Psoas muscle (tissue), 7 donors: ENCODE measurements at regions not wholly inside any gene's neighbourhood (a gene's known extent, or its start where the extent isn't known, plus 50 kb on each side); places are given as distances from the start of the nearest gene placed in this dataset.

Source experiments
- ATAC-seq, 4 donors: fragments of 200-7000 bp; cut with Tn5 transposase; one replicate each; pipeline ENCODE4 v1.9.1; 2020; ENCODE audit warnings: moderate library complexity in 3 of 4, mild to moderate bottlenecking in 2 of 4
- DNase-seq, 2 donors: peaks; one replicate each; pipeline ENCODE4 v3.0.0-alpha.2; 2020
- H3K27ac ChIP-seq: fragments of 200-600 bp; one replicate; pipeline ENCODE4 v1.8.0; 2022
- H3K27me3 ChIP-seq, 3 donors: fragments of 200-600 bp in 1 of 3; one replicate each; pipeline versions ENCODE4 v1.6.1 to v1.8.0; 2013 to 2022; ENCODE audit warnings: low read length in 2 of 3, mild to moderate bottlenecking in 2 of 3, moderate library complexity in 1 of 3; ENCODE audit not compliant: insufficient read depth in 3 of 3
- H3K36me3 ChIP-seq, 2 donors: fragments of 200-600 bp in 1 of 2; one replicate each; pipeline versions ENCODE4 v1.6.1 to v1.8.0; 2013 to 2022; ENCODE audit warnings: low read depth in 1 of 2, mild to moderate bottlenecking in 1 of 2, moderate library complexity in 1 of 2; ENCODE audit not compliant: insufficient read depth in 1 of 2
- H3K4me1 ChIP-seq: fragments of 200-600 bp; one replicate; pipeline ENCODE4 v1.8.0; 2022
- H3K4me3 ChIP-seq: fragments of 200-600 bp; one replicate; pipeline ENCODE4 v1.8.0; 2022; ENCODE audit warnings: mild to moderate bottlenecking
- H3K9me3 ChIP-seq: fragments of 200-600 bp; one replicate; pipeline ENCODE4 v1.8.0; 2022
- CTCF ChIP-seq: fragments of 200-600 bp; IDR thresholded peaks from one replicate; pipeline ENCODE4 v1.8.0; 2022; ENCODE audit warnings: antibody characterized with exemption
- WGBS, 3 donors: extraction: QIAGEN DNeasy Blood & Tissue Kit; methylation state at CpG; one replicate each; pipeline versions ENCODE4 v1.1.6 to v1.1.7; 2013; 5-methylcytosine and 5-hydroxymethylcytosine counted together
- intact Hi-C, 2 donors: fragments of 100-400 bp; cut with DNase I; formaldehyde crosslinking; loops; one replicate each; pipeline versions ENCODE4 v1.11.0 to v1.14.2; 2022
- donor health status: healthy with polysubstance abuse.
- donor health status: DM: no; HTN: no; CAD: no; lungs with moderate emphysema.
- donor health status: Bipolar disorder and iron deficiency.
- donor health status: healthy.
- donor health status: DM: yes; HTN: yes; CAD: no.
- donor health status: DM: no; HTN: no; CAD: no.
- donor health status: DM: yes; HTN: yes; CAD: no.

DNA sequence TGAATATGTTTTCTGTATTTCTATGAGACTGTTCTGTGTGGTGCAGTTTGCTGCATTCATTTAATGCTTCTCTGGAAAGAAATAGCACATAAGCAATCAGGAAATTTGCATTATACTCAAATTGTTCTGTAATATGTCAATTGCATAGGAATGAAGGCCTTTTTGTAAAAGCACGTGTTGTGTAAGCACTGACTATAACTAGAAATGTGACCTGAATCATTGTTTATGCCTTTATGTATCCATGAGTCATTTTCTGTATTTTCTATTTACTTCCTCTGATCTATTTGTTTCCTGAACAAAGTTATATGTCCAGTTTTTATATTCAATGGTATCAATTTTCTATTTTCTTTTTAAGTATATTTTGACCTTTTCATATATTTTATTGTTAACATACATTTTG lies 1455.3 kb downstream of the GRIK2 start:
- intact Hi-C loops = no loop called here
- no peaks in the 10 kb centered on the region for H3K9me3 ChIP-seq
- no peak for ATAC-seq
- no peak overlapping the region for H3K27ac ChIP-seq
- no peak for DNase-seq
- H3K4me1 ChIP-seq = no peaks in the 10 kb centered on the region
- no peaks in the 10 kb centered on the region for H3K27me3 ChIP-seq
- no peak for TF ChIP-seq CTCF
- no peak overlapping the region for H3K4me3 ChIP-seq
- WGBS, 3 donors = 76 to 78% (median 77%) methylated on average over 1 of the region's 1 CpG
- H3K36me3 ChIP-seq = no peaks in the 10 kb centered on the region

DNA sequence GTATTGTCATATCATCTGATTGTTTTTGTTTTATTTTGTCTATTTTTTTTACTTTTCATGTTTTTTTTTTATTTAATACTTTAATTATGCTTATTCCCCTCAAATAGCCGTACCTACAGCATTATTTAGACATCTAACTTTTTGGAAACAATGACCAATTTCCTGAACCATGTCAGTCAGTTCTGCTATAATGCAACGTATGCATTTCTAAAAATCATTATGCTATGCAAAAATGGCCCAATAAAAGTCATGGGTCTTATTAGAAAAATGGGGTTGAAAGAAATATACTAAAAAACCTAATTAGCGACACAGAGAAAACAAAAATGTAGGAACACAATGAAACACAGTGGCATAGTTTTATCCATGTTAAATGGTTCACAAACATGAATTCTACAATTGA lies 1454.7 kb downstream of the GRIK2 start:
- H3K36me3 ChIP-seq = no peaks in the 10 kb centered on the region

DNA sequence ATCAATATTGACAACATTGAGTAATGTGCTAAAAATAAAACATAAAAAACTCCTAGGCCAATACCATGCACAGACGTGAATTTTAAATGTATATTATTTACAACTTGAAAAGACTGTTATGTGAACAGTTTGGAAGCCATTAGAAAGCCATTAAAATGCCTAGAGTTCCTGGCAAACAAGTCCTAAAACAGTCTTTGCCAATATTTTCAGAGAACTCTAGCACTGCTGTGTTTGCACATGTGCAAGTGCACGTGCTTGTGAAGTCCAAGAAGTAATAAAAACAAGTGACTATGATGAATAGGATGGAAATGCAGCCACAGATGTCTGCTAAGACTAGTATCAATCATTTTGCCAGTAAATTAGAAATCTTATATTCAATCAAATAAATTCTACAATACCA lies 1447.6 kb downstream of the GRIK2 start:
- H3K27ac ChIP-seq = no peak overlapping the region
- ATAC-seq (no peak), DNase-seq (no peak)
- no peaks in the 10 kb centered on the region for H3K9me3 ChIP-seq
- intact Hi-C loops = no loop called here
- no peaks in the 10 kb centered on the region for H3K36me3 ChIP-seq
- no peaks in the 10 kb centered on the region for H3K4me1 ChIP-seq
- no peak overlapping the region for H3K4me3 ChIP-seq
- no peaks in the 10 kb centered on the region for H3K27me3 ChIP-seq
- 27 to 42% (median 33%) methylated on average over 2 of the region's 2 CpGs for WGBS, 3 donors
- no peak for TF ChIP-seq CTCF

More for the DNA sequence above, 1454.7 kb downstream of the GRIK2 start:
- no peak overlapping the region for H3K4me3 ChIP-seq
- DNase-seq (no peak), ATAC-seq (no peak)
- TF ChIP-seq CTCF = no peak
- H3K27me3 ChIP-seq = no peaks in the 10 kb centered on the region
- intact Hi-C loops = no loop called here
- no peak overlapping the region for H3K27ac ChIP-seq
- no peaks in the 10 kb centered on the region for H3K9me3 ChIP-seq
- 71 to 76% (median 75%) methylated on average over 3 of the region's 3 CpGs for WGBS, 3 donors
- H3K4me1 ChIP-seq = no peaks in the 10 kb centered on the region

DNA sequence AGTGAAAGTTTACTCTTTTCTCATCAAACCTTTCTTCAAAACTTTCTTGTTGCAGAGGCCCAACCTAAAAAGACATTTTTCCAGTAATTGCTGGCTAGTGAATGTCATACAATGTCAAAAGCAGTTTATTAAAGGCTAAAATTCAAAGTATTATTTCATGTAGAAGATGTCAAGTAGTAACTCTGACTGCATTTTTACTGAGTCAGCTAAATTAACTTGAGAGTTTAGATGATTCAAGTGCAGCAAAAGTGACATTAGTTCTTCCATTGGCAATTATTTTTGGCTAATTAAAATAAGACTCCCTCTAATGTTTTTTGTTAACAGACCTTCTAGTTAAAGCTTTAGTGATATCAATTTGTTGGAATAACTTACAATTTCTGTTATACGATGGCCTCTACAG lies 1438.5 kb downstream of the GRIK2 start:
- Histone ChIP-seq H3K9me3 (no peaks in the 10 kb centered on the region), H3K36me3 (no peaks in the 10 kb centered on the region), H3K4me3 (no peak overlapping the region), H3K4me1 (no peaks in the 10 kb centered on the region), H3K27me3 (no peaks in the 10 kb centered on the region), H3K27ac (no peak overlapping the region)
- DNase-seq (no peak), ATAC-seq (no peak)
- TF ChIP-seq CTCF = no peak
- intact Hi-C loops = no loop called here
- 88 to 97% (median 97%) methylated on average over 1 of the region's 1 CpG for WGBS, 3 donors

DNA sequence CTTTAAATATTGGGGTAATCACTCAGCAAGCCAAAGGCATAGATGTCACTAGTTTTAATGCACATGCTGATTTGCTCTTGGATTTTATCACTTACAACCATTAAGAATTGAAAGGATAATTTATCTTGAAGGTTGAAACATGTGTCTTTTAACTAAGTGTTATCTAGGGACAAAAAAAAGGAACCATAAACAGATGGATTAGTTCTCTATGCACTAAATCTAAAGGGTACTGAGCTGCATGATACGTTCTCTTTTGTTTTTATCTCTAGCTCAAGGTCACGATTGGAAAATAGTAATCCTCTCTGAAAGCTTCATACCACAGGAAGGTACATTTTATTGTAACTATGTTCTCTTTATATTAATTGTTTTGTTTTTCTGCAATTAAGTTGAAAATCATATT lies 1426.6 kb downstream of the GRIK2 start:
- ATAC-seq (no peak), DNase-seq (no peak)
- Histone ChIP-seq H3K9me3 (no peaks in the 10 kb centered on the region), H3K36me3 (no peaks in the 10 kb centered on the region), H3K4me3 (no peak overlapping the region), H3K27ac (no peak overlapping the region), H3K27me3 (no peaks in the 10 kb centered on the region), H3K4me1 (no peaks in the 10 kb centered on the region)
- 69 to 70% (median 70%) methylated on average over 2 of the region's 2 CpGs for WGBS, 3 donors
- intact Hi-C loops = no loop called here
- TF ChIP-seq CTCF = no peak
